ENCODE measurements at regions not wholly inside any gene's neighbourhood (a gene's known extent, or its start where the extent isn't known, plus 50 kb on each side); places are given as distances from the start of the nearest gene placed in this dataset.
A peak's percentile ranks its signal among the peaks of the same experiment; 100 is the strongest.

DNA sequence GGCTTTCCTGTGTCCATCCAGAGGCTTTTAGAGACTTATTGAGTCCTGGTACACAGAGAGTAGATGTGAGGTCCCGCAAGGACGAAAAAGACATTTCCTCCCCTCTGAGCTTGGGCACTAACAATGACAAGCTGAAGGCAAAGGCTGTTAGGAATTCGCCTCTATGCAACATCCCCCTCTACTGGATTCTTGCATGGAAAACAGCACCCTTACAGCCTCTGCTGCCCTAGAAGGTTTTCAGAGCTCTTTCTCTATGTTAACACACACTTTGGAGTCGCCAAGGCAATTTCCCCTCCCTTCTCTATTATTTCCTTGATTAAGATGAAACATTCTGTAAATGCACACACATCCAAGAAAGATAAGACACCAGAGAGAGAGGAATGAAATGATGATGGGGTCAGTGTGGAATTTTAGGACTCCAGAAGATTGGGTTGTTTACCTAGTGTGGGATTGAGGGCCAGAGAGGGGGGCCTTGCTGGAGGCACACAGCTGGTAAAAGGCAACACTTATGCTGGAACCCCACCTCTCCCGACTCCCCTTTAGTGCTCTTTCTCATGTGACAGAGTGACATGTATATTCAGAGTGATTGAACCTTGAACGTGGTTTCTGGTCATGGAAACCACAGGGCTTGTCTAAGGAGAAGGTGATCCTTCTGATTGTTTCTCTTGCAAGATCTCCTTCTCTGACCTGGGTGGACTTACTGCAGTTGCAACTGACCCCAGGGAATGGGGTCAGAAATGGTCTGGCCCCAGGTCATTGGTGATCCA lies 300.7 kb downstream of the CLIC5 start:
- WGBS, 2 donors = 17 to 20% methylated on average over 6 of the region's 6 CpGs
- DNase-seq (ENCODE audit: low spot score in 2 of 2) = peak in 1 of 2 donors; percentile 55
- no peak for TF ChIP-seq POLR2A (IDR thresholded peaks at IDR 0.05)
- TF ChIP-seq, protein P1, sequence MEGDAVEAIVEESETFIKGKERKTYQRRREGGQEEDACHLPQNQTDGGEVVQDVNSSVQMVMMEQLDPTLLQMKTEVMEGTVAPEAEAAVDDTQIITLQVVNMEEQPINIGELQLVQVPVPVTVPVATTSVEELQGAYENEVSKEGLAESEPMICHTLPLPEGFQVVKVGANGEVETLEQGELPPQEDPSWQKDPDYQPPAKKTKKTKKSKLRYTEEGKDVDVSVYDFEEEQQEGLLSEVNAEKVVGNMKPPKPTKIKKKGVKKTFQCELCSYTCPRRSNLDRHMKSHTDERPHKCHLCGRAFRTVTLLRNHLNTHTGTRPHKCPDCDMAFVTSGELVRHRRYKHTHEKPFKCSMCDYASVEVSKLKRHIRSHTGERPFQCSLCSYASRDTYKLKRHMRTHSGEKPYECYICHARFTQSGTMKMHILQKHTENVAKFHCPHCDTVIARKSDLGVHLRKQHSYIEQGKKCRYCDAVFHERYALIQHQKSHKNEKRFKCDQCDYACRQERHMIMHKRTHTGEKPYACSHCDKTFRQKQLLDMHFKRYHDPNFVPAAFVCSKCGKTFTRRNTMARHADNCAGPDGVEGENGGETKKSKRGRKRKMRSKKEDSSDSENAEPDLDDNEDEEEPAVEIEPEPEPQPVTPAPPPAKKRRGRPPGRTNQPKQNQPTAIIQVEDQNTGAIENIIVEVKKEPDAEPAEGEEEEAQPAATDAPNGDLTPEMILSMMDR (IDR thresholded peaks at IDR 0.05) = peak in 1 of 3 donors; percentile 53
- intact Hi-C loops (cut with DNase I; ENCODE audit: low total_unique reads) = loop anchor here (5.0 to 10.0 kb wide), 3 partner anchors 290 to 1003 kb away; no protein-coding TSS in a partner anchor
- no peak overlapping the region for H3K4me3 ChIP-seq (ENCODE audit: low read depth, poor library complexity, severe bottlenecking)

DNA sequence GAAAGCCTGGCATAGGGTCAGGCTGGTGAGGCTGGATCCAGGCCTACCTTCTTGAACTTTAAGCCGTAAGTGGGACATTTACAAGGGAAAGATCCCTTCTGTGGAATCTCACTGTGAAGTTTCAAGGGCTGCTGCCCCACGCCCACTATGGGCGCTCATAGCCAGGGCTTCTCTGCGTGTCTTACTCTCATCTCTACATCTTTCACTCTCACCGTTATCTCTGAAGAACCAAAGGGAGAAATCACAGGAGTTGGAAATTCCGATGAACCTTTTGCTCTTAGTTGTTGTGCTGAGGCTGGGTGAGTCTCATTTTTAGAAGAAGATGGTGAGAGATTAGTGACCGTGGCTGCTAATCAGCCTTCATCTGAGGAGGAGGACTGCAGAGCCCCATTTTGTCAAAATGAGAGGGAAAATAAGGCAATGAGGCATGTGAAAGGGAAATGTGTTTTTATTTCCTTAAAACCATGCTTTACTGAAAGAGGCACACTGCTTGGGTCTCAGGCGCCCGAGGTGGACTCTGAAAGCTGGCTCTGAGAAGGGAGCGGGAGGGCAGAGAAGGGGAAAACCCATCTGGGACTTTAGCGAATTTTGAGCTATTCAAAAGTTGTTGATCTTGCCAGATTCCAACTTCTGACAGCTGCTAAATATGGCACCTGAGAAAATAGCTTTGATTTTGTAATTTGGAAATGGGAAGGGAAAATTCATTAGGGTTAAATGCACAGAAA lies 301.5 kb downstream of the CLIC5 start:
- no peak for DNase-seq (ENCODE audit: low spot score in 2 of 2)
- H3K4me3 ChIP-seq (ENCODE audit: low read depth, poor library complexity, severe bottlenecking) = no peak overlapping the region
- WGBS, 2 donors = 77% methylated on average over 11 of the region's 11 CpGs
- intact Hi-C loops (cut with DNase I; ENCODE audit: low total_unique reads) = loop anchor here (5.0 to 10.0 kb wide), 2 partner anchors 289 to 1002 kb away; no protein-coding TSS in a partner anchor
- TF ChIP-seq, protein P1 (IDR thresholded peaks at IDR 0.05) = no peak
- no peak for TF ChIP-seq POLR2A (IDR thresholded peaks at IDR 0.05)

Measured in lower leg skin (tissue), 4 donors.